Body of pancreas (tissue), 4 donors: ENCODE measurements at regions not wholly inside any gene's neighbourhood (a gene's known extent, or its start where the extent isn't known, plus 50 kb on each side); places are given as distances from the start of the nearest gene placed in this dataset.

Experiments
- CTCF ChIP-seq, 7 experiments: fragments of 450-650 bp in 4 of 7; fragments of 200-600 bp in 3 of 7; sonication (generic) in 3 of 7; IDR thresholded peaks; one replicate each; pipeline ENCODE4 v1.5.1; 2016 to 2019; ENCODE audit warnings: antibody characterized with exemption in 7 of 7
- POLR2A ChIP-seq, 3 donors: fragments of 450-650 bp; IDR thresholded peaks; one replicate each; pipeline ENCODE4 v1.6.1; 2016; ENCODE audit warnings: antibody characterized with exemption in 3 of 3, mild to moderate bottlenecking in 2 of 3

GRCh38 chr4:149972407-149972806, 105.8 kb upstream of the DCLK2 start:
- no peak for TF ChIP-seq POLR2A (IDR thresholded peaks at IDR 0.05)
- no peak for TF ChIP-seq CTCF (IDR thresholded peaks at IDR 0.05)
